ENCODE measurements at regions not wholly inside any gene's neighbourhood (a gene's known extent, or its start where the extent isn't known, plus 50 kb on each side); places are given as distances from the start of the nearest gene placed in this dataset.

- no peak for DNase-seq
Measured at GRCh38 chr18:25470062-25470461, 118.1 kb upstream of the ZNF521 start.

DNA sequence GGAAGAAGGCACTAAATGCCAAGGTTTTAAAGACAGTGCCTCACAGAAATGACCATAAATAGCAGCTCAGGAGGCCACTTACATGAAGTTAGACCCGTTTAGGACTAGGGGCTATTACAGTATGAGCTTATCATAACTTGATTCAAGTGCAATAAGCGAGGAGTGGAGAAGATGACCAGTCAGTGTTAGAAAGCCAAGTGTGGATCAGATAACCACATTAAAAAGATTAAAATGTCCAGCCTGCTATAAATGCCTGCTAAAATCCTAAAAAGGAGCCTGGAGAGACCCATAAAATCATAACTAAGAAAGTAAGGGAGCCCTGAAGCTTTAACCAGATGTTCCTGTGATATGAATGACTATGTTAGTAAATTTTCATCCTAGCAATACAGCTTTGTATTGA, 117.5 kb upstream of the ZNF521 start:
- no peak for DNase-seq

DNA sequence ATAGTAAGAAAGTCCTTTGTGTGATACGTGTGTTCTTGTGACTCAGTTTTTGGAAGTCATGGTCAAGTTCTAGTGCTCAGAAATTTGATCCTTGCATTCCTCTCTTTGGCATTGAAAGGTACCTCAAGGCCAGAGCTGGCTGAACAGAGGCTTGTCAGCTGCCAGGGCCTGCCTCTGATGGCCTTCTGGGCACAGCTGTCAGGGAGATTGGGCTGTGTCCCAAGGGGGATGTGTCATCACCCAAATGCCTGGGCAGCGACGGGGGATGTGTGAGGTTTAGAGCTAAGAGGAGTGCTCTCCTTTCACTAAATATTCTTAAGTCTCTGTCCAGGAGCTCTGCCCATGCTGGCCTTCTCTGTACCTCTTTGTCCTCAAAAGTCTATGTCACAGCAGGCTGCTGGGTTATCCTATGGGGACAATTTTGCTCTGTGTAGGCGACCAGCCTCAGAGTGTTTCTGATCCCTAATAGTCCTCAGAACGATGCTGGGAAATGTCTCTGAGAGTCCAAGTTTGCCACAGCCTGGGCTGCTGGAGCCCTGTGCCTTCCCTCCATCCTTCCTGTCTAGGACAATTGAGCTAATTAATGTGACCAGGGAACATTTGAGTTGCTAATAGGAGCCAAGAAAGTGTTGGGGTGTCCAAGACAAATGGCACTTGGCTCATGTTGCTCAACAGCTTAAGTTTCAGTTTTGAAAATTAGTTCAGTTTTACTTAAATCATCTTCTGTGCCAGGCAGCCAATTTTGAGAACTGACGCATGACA, 115.4 kb upstream of the ZNF521 start:
- no peak for DNase-seq

GRCh38 chr18:25465152-25465732, 113.3 kb upstream of the ZNF521 start:
- no peak for DNase-seq

- no peak for DNase-seq
Measured at GRCh38 chr18:25464227-25464626, 112.3 kb upstream of the ZNF521 start.

DNA sequence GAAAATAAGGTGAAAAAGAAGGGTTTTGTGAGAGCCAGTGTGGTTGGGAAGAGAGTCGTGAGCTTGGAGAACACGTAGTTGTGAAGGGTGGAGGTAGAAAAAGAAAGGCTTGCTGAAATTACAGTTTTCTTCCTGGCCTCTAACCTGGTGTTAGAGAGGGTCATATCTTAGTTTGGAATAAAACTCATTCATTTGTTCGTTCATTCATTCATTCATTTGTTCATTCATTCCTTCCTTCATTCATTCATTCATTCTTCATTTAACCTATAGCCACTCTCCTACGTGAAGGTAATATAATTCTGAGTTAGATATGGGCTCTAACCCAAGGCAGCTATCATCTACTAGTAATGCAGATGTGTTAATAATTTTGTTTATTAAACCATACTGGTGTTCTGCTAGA, 111.8 kb upstream of the ZNF521 start:
- no peak for DNase-seq

GRCh38 chr18:25459814-25460213, 107.8 kb upstream of the ZNF521 start:
- no peak for DNase-seq

DNA sequence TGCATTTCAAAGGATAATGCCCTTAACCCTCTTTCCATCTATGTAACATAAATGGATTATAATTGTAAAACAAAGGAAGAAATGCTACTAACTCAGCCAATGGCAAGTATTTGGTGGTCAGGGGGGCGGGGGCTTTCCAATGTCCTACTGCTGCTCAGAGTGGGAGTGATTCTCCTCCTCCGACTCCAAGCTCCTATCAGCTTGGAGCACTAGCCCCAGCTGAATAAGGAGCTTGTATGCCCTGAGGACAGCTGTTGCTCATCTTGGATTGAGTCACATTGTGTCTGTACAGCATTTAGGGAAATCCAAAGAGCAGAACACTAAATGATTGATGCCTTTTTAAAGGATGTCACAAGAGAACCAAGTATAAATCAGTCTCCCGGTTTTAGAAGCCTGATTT, 105.6 kb upstream of the ZNF521 start:
- no peak for DNase-seq

DNA sequence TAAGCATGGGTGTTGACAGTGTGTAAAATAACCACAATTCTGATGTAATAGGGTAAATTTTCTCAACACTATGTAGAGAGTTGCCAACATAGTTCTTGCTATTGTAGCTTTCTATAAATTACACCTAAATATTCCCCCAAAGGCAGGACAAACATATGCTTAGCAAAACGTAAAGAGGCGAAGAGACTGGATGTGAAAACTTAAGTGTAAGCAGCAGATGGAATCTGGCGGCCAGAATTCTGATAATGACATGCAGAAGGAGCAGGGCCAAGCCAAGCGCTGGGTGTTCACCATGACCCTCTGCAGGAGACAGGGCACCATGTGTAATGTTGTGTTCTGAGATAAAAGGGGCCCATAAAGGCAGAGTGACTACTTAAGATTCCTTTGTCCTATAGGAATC, 105.2 kb upstream of the ZNF521 start:
- no peak for DNase-seq

DNA sequence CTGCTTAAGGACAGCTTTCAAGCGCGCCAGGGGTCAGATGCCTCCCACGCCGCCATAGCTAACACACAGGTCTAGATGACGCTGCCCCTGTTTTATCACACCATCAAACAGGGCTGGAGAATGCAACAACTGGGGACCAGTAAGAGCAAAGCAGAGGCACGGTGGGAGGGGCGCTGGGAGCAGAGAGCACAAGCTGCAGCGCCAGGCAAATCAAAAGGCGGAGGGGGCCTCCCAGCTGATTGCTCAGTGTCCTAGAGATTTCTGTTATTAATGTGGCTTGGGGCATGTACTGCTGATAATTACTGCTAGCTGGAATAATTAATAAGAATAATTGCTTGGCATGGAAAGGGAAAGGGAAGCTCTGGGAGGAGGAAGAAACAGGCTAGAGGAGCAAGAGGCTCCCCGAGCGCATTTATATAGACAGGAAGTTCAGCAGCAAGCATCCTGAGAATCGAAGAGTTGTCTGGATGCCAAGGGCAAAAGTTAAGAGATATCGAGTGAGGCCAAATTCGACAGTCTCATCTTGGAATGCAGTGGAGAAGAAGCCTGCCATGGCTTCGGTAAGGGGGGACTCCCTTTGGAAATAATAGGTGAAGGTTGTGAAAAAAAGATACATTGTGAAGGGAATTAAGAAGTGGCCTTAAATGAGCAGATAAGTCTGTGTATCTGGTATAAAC, 104.5 kb upstream of the ZNF521 start:
- DNase-seq = no peak

- DNase-seq = no peak
Measured at GRCh38 chr18:25455646-25456045, 103.7 kb upstream of the ZNF521 start.

DNA sequence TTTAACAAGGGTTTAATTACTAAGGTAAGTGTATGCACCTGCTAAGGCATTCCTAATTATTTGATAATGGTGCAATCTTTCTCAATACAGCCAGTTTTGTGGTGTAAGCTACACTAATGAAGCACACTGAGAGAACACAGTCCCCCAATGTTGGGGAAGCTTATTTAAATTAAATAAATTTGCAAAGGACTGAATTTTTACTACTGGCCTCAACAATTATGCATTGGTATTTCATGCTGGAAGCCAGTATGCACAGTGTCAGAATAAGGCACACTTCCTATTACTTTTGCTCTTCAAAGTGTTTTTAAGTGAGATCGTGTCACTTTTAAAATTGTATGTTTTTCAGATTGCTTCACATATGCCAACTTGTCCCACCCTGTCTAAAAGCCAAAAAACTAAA, 103.2 kb upstream of the ZNF521 start:
- no peak for DNase-seq

- no peak for DNase-seq
Measured at GRCh38 chr18:25454730-25455129, 102.8 kb upstream of the ZNF521 start.

DNA sequence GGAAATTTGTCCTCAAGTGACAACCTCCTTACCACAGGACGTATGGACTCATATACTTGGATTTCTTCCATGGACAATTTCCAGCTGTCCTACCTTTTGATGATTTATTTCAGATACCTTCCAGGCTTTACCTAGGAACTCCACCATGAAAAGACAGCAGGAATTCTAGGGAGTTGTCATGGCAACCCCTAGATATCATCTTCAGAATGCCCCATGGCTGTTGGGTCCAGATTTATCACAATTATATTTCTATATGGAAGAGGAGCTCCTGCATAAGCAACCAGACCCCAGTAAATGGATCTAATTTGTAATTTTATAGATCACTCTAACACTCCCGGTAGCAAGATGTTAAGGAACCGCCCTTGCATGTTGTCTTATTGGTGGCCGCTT, 102.3 kb upstream of the ZNF521 start:
- no peak for DNase-seq

- no peak for DNase-seq
Measured at GRCh38 chr18:25453556-25454269, 101.7 kb upstream of the ZNF521 start.

DNA sequence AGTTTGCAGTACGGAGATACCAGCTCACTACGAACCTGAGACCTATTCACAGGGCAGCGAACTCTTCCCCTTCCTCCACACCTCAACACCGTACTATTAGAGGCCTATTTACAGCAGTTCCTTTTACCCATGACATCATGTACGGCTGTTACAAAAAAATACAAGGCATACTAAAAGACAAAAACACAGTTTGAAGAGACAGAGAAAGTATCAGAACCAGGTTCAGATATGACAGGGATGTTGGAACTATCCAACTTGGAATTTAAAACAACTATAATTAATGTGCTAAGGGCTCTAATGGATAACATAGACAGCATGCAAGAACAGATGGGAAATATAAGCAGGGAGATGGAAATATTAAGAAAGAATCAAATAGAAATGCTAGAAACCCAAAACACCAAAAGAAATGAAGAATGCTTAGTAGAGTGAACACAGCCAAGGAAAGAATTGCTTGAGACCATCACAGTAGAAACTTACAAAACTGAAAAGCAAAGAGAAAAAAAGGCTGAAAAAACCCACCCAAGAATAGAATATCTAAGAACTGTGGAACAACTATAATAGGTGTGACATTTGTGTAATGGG, 99.2 kb upstream of the ZNF521 start:
- DNase-seq = no peak

- no peak for DNase-seq
Measured at GRCh38 chr18:25449046-25449445, 97.1 kb upstream of the ZNF521 start.

DNA sequence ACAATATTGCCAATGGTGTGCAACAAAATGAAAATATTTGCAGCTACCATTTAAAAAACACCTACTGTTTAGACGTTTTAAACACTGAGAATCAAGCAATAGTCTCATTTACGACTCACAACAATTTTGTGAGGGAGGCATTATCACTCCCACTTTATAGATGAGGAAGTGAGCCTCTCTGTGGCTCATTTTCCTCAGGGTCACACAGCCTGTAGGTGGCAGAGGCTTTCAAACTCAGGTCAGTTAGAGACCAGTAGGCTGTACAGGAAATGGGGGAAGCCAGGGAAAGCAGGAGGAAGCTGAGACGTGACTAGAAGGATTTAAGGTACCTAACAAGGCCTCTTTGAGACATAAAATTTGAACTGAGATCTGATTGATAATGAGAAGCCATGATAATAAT, 95.0 kb upstream of the ZNF521 start:
- DNase-seq = no peak

DNA sequence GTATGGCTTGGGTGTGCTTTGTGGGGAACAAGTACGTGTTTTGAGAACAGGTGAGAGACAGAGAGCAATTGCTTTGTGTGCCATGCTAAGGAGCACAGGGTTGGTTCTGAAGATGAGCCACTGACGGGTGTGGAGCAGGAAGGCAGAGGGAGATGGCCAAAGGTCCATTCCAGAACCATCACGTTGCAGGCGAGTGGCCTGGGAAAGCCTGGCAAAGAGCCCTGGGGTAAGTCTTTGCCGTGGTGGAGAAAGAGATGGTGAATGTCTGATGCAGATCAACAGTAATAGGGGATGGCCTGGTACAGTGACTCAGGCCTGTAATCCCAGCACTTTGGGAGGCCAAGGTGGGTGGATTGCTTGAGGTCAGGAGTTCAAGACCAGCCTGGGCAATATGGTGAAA, 93.5 kb upstream of the ZNF521 start:
- no peak for DNase-seq

- DNase-seq = no peak
Measured at GRCh38 chr18:25443776-25444175, 91.8 kb upstream of the ZNF521 start.

GRCh38 chr18:25435149-25435782, 83.3 kb upstream of the ZNF521 start:
- DNase-seq = no peak

DNA sequence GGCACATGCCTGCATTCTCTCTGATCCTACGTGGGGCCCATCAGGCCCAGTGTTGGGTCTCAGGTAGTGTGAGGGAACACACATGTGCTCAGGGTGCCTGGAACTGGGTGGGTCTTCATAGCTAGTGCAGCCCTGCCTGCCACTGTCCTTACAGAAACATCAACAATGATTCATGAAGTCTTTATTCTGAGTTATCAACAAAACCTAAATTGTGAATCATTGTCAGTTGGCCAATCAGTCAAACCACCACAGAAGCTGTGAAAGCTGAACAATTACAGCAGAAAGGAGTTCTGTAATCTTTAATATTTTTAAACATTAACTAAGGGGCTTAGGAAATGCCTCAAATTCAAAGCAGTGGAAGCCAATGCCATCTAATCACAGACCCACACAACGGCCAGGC, 82.8 kb upstream of the ZNF521 start:
- no peak for DNase-seq

- DNase-seq = no peak
Measured at GRCh38 chr18:25433590-25433989, 81.6 kb upstream of the ZNF521 start.

All from CD4-positive, alpha-beta T cell treated with Interferon alpha-2 for 1 hour (primary cell).